CD4-positive, alpha-beta T cell treated with Interleukin-21 for 1 hour (primary cell): ENCODE measurements at regions not wholly inside any gene's neighbourhood (a gene's known extent, or its start where the extent isn't known, plus 50 kb on each side); places are given as distances from the start of the nearest gene placed in this dataset.
"Not testable (repeated sequence)": the region's sequence is repeated elsewhere in the genome, so short reads cannot be mapped to it uniquely, and the experiment has no call there.

Source experiments
- DNase-seq: peaks from one replicate; pipeline ENCODE4 v3.0.0-alpha.2; 2020

- no peak for DNase-seq
These were observed 280.0 kb upstream of the RASGEF1B start for GRCh38 chr4:81751531-81752289.

DNA sequence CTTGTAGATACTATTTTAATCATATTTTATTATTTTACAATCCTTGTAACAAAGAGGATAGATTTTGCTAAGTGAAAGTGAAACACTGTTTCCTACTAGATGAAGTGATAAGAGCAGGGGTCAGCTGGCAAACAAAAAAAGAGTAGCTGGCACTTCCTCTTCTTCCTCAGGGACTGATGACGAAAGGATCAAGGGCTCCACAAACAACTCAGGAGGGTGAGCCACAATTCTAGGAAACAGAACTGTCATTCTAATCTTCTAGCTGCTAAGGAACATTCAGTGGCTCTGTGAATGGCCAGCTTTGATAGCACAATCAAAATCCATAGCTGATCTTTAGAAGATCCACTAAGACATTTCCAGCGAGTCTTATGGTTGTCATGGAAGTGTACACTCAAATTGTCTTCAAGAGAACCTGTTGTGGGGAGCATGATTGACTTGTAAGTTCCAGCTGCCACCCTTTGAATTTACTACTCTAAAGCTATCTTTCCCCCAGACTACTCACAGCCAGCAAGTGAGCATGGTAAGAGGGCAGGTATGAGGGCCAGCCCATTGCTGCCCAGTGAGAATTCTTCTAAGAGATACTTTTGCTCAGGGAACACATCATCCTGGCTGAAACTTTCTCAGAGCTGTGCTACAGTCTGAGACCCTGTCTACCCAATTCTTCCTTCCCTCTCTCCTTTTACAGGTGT, 275.7 kb upstream of the RASGEF1B start:
- no peak for DNase-seq

GRCh38 chr4:81746773-81747172, 275.1 kb upstream of the RASGEF1B start:
- no peak for DNase-seq

DNA sequence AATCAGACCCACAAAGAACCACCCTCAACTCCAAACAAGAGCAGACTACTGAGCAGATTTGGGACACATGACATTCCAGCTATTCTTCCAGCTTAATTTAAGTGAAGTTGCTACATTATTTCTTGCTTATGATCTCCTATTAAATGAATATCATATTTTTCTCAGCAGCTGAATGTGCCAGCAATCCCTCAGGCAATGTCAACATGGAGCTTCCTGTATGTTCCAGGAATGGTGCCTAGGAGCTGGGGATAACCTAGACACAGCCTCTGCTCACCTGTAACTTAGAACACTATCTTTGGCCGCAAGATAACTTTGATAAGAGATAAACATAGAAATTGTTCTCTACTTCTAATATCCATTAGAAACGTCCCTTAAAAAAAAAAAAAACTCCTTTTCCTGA, 274.4 kb upstream of the RASGEF1B start:
- DNase-seq = no peak

- DNase-seq = no peak
These were observed 273.3 kb upstream of the RASGEF1B start for GRCh38 chr4:81745050-81745449.

- DNase-seq = no peak
These were observed 272.2 kb upstream of the RASGEF1B start for GRCh38 chr4:81743731-81744435.

- no peak for DNase-seq
These were observed 268.8 kb upstream of the RASGEF1B start for GRCh38 chr4:81740487-81740886.

GRCh38 chr4:81738891-81739290, 267.2 kb upstream of the RASGEF1B start:
- no peak for DNase-seq

DNA sequence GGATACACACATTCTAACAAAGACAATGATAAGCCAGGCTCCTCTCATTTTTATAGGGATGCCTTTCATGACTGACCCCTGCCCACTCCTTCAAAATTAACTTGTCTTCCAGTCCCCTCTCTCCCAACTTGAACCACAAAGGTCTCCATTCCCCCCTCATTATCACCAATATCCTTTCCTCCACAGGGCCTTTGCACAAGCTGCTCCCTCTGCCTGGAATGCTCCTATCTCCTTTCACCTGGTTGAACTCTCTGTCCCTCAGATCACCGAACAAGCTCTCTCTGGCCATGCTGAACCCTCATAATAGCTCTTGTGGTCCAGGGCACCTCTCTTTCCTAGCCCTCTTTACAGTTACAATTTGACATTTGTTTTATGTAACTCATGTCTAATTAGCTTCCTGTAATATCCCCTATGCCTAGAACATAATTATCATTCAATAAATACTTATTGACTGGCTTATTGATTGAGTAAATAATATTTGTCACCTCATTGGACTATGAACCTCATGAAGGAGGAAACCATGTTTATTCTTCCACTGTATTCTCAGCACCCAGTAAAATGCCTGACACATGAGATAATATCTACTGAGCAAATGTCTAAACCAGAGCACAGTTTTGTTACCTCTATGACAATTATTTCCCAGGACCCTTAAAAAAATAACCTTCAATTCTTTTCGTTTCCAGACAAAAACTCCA, 266.3 kb upstream of the RASGEF1B start:
- DNase-seq = no peak

- no peak for DNase-seq
These were observed 264.6 kb upstream of the RASGEF1B start for GRCh38 chr4:81736324-81736723.

GRCh38 chr4:81732980-81733379, 261.3 kb upstream of the RASGEF1B start:
- no peak for DNase-seq

GRCh38 chr4:81724925-81725329, 253.2 kb upstream of the RASGEF1B start:
- DNase-seq = peak; percentile 35

- peak; percentile 23 for DNase-seq
These were observed 252.3 kb upstream of the RASGEF1B start for GRCh38 chr4:81723927-81724587.

GRCh38 chr4:81723019-81723884, 251.5 kb upstream of the RASGEF1B start:
- no peak for DNase-seq

- no peak for DNase-seq
These were observed 250.7 kb upstream of the RASGEF1B start for GRCh38 chr4:81722290-81722851.

- no peak for DNase-seq
These were observed 244.1 kb upstream of the RASGEF1B start for GRCh38 chr4:81715757-81716156.

- not testable (repeated sequence) for DNase-seq
These were observed 243.7 kb upstream of the RASGEF1B start for GRCh38 chr4:81715357-81715756.

- DNase-seq = no peak
These were observed 242.6 kb upstream of the RASGEF1B start for GRCh38 chr4:81714291-81714690.

DNA sequence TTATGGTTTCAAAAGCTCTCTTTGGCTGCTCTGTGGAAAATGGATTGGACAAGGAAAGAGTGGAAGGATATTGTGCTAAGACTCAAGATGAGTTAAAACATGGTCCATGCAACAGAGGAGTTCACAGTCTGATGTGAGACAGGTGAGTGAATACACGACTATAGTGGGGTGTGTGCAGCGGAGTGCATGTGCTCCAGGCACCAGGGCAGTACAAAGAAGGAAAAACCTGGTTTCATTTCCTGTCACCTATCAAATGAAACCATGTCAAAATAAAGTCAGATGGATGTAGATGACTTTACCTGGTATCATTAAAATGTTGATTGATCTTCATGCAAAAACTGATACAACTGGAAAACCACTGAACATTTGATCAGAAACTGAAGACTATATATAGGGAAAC, 241.0 kb upstream of the RASGEF1B start:
- no peak for DNase-seq

DNA sequence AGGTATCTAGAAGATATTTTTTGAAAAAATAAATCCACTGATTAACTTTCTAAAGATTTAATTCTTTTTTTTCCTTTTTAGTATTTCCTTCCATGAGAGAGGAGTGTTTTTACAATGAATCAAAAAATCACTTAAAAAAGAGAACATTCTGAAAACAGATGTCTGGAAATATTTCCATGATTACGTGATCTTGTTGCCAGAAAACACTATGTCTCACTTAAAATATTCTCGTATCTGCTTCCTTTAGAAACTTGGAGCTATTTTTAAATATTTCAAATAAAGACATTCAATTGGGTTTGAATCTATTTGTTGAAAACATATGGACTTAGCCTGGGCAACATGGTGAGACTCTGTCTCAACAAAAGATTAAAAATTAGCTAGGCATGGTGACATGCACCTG, 232.8 kb upstream of the RASGEF1B start:
- no peak for DNase-seq

- DNase-seq = no peak
These were observed 228.5 kb upstream of the RASGEF1B start for GRCh38 chr4:81700189-81700588.
